ENCODE measurements at regions not wholly inside any gene's neighbourhood (a gene's known extent, or its start where the extent isn't known, plus 50 kb on each side); places are given as distances from the start of the nearest gene placed in this dataset.

GRCh38 chrX:45830343-45830742, 629.7 kb upstream of the DIPK2B start:
- H3K4me3 ChIP-seq (ENCODE audit: low read depth, low read length), result no peak overlapping the region
- no peaks in the 10 kb centered on the region for H3K9me3 ChIP-seq (ENCODE audit: control insufficient read depth, insufficient read depth, low read length)
- H3K4me1 ChIP-seq (ENCODE audit: control insufficient read depth, insufficient read depth, low read length), result peaks cover 7% of the 10 kb centered on the region
- H3K36me3 ChIP-seq (ENCODE audit: control insufficient read depth, insufficient read depth, low read length), result no peaks in the 10 kb centered on the region
- no peaks in the 10 kb centered on the region for H3K27me3 ChIP-seq (ENCODE audit: control insufficient read depth, insufficient read depth, low read length)
- no peak overlapping the region for H3K9ac ChIP-seq (ENCODE audit: low read depth, low read length)

- Histone ChIP-seq H3K27me3 (ENCODE audit: control insufficient read depth, insufficient read depth, low read length) (no peaks in the 10 kb centered on the region), H3K9me3 (ENCODE audit: control insufficient read depth, insufficient read depth, low read length) (peaks cover 5% of the 10 kb centered on the region), H3K4me1 (ENCODE audit: control insufficient read depth, insufficient read depth, low read length) (no peaks in the 10 kb centered on the region), H3K4me3 (ENCODE audit: low read depth, low read length) (no peak overlapping the region), H3K9ac (ENCODE audit: low read depth, low read length) (no peak overlapping the region), H3K36me3 (ENCODE audit: control insufficient read depth, insufficient read depth, low read length) (peaks cover 4% of the 10 kb centered on the region)
Observed at GRCh38 chrX:45824471-45824870, 623.8 kb upstream of the DIPK2B start.

- Histone ChIP-seq H3K36me3 (ENCODE audit: control insufficient read depth, insufficient read depth, low read length) (peaks cover 4% of the 10 kb centered on the region), H3K27me3 (ENCODE audit: control insufficient read depth, insufficient read depth, low read length) (no peaks in the 10 kb centered on the region), H3K9ac (ENCODE audit: low read depth, low read length) (no peak overlapping the region), H3K4me3 (ENCODE audit: low read depth, low read length) (no peak overlapping the region), H3K9me3 (ENCODE audit: control insufficient read depth, insufficient read depth, low read length) (peaks cover 5% of the 10 kb centered on the region), H3K4me1 (ENCODE audit: control insufficient read depth, insufficient read depth, low read length) (no peaks in the 10 kb centered on the region)
Observed at GRCh38 chrX:45823536-45823935, 622.9 kb upstream of the DIPK2B start.

- Histone ChIP-seq H3K4me3 (ENCODE audit: low read depth, low read length) (no peak overlapping the region), H3K9ac (ENCODE audit: low read depth, low read length) (no peak overlapping the region), H3K4me1 (ENCODE audit: control insufficient read depth, insufficient read depth, low read length) (no peaks in the 10 kb centered on the region), H3K9me3 (ENCODE audit: control insufficient read depth, insufficient read depth, low read length) (peaks cover 5% of the 10 kb centered on the region), H3K27me3 (ENCODE audit: control insufficient read depth, insufficient read depth, low read length) (no peaks in the 10 kb centered on the region), H3K36me3 (ENCODE audit: control insufficient read depth, insufficient read depth, low read length) (peaks cover 4% of the 10 kb centered on the region)
Observed at GRCh38 chrX:45822124-45822523, 621.4 kb upstream of the DIPK2B start.

GRCh38 chrX:45818913-45819312, 618.2 kb upstream of the DIPK2B start:
- no peak overlapping the region for H3K4me3 ChIP-seq (ENCODE audit: low read depth, low read length)
- H3K9ac ChIP-seq (ENCODE audit: low read depth, low read length), result no peak overlapping the region

GRCh38 chrX:45815441-45815840, 614.8 kb upstream of the DIPK2B start:
- H3K9me3 ChIP-seq (ENCODE audit: control insufficient read depth, insufficient read depth, low read length), result peaks cover 2% of the 10 kb centered on the region
- no peak overlapping the region for H3K4me3 ChIP-seq (ENCODE audit: low read depth, low read length)
- no peaks in the 10 kb centered on the region for H3K36me3 ChIP-seq (ENCODE audit: control insufficient read depth, insufficient read depth, low read length)
- H3K9ac ChIP-seq (ENCODE audit: low read depth, low read length), result no peak overlapping the region
- no peaks in the 10 kb centered on the region for H3K27me3 ChIP-seq (ENCODE audit: control insufficient read depth, insufficient read depth, low read length)
- no peaks in the 10 kb centered on the region for H3K4me1 ChIP-seq (ENCODE audit: control insufficient read depth, insufficient read depth, low read length)

More at GRCh38 chrX:45818913-45819312, 618.2 kb upstream of the DIPK2B start:
- H3K36me3 ChIP-seq (ENCODE audit: control insufficient read depth, insufficient read depth, low read length), result peaks cover 4% of the 10 kb centered on the region
- H3K4me1 ChIP-seq (ENCODE audit: control insufficient read depth, insufficient read depth, low read length), result no peaks in the 10 kb centered on the region
- H3K9me3 ChIP-seq (ENCODE audit: control insufficient read depth, insufficient read depth, low read length), result peaks cover 3% of the 10 kb centered on the region
- no peaks in the 10 kb centered on the region for H3K27me3 ChIP-seq (ENCODE audit: control insufficient read depth, insufficient read depth, low read length)

- Histone ChIP-seq H3K27me3 (ENCODE audit: control insufficient read depth, insufficient read depth, low read length) (no peaks in the 10 kb centered on the region), H3K9ac (ENCODE audit: low read depth, low read length) (no peak overlapping the region), H3K36me3 (ENCODE audit: control insufficient read depth, insufficient read depth, low read length) (no peaks in the 10 kb centered on the region), H3K4me3 (ENCODE audit: low read depth, low read length) (no peak overlapping the region), H3K9me3 (ENCODE audit: control insufficient read depth, insufficient read depth, low read length) (no peaks in the 10 kb centered on the region), H3K4me1 (ENCODE audit: control insufficient read depth, insufficient read depth, low read length) (peaks cover 3% of the 10 kb centered on the region)
Observed at GRCh38 chrX:45811326-45811725, 610.6 kb upstream of the DIPK2B start.

GRCh38 chrX:45807572-45808425, 607.1 kb upstream of the DIPK2B start:
- no peak overlapping the region for H3K9ac ChIP-seq (ENCODE audit: low read depth, low read length)
- H3K9me3 ChIP-seq (ENCODE audit: control insufficient read depth, insufficient read depth, low read length), result no peaks in the 10 kb centered on the region
- H3K4me1 ChIP-seq (ENCODE audit: control insufficient read depth, insufficient read depth, low read length), result peaks cover 7% of the 10 kb centered on the region

GRCh38 chrX:45806410-45807121, 605.9 kb upstream of the DIPK2B start:
- Histone ChIP-seq H3K36me3 (ENCODE audit: control insufficient read depth, insufficient read depth, low read length) (no peaks in the 10 kb centered on the region), H3K27me3 (ENCODE audit: control insufficient read depth, insufficient read depth, low read length) (no peaks in the 10 kb centered on the region), H3K4me3 (ENCODE audit: low read depth, low read length) (no peak overlapping the region), H3K9ac (ENCODE audit: low read depth, low read length) (no peak overlapping the region), H3K9me3 (ENCODE audit: control insufficient read depth, insufficient read depth, low read length) (no peaks in the 10 kb centered on the region), H3K4me1 (ENCODE audit: control insufficient read depth, insufficient read depth, low read length) (peaks cover 10% of the 10 kb centered on the region)

More at GRCh38 chrX:45807572-45808425, 607.1 kb upstream of the DIPK2B start:
- H3K36me3 ChIP-seq (ENCODE audit: control insufficient read depth, insufficient read depth, low read length), result no peaks in the 10 kb centered on the region
- no peak overlapping the region for H3K4me3 ChIP-seq (ENCODE audit: low read depth, low read length)
- no peaks in the 10 kb centered on the region for H3K27me3 ChIP-seq (ENCODE audit: control insufficient read depth, insufficient read depth, low read length)

- peaks cover 10% of the 10 kb centered on the region for H3K4me1 ChIP-seq (ENCODE audit: control insufficient read depth, insufficient read depth, low read length)
- H3K27me3 ChIP-seq (ENCODE audit: control insufficient read depth, insufficient read depth, low read length), result no peaks in the 10 kb centered on the region
- no peaks in the 10 kb centered on the region for H3K9me3 ChIP-seq (ENCODE audit: control insufficient read depth, insufficient read depth, low read length)
- no peaks in the 10 kb centered on the region for H3K36me3 ChIP-seq (ENCODE audit: control insufficient read depth, insufficient read depth, low read length)
- H3K4me3 ChIP-seq (ENCODE audit: low read depth, low read length), result no peak overlapping the region
- H3K9ac ChIP-seq (ENCODE audit: low read depth, low read length), result no peak overlapping the region
Observed at GRCh38 chrX:45804276-45804675, 603.6 kb upstream of the DIPK2B start.

- Histone ChIP-seq H3K9ac (ENCODE audit: low read depth, low read length) (no peak overlapping the region), H3K9me3 (ENCODE audit: control insufficient read depth, insufficient read depth, low read length) (no peaks in the 10 kb centered on the region), H3K27me3 (ENCODE audit: control insufficient read depth, insufficient read depth, low read length) (no peaks in the 10 kb centered on the region), H3K4me1 (ENCODE audit: control insufficient read depth, insufficient read depth, low read length) (peaks cover 10% of the 10 kb centered on the region), H3K4me3 (ENCODE audit: low read depth, low read length) (no peak overlapping the region), H3K36me3 (ENCODE audit: control insufficient read depth, insufficient read depth, low read length) (no peaks in the 10 kb centered on the region)
Observed at GRCh38 chrX:45803383-45803921, 602.8 kb upstream of the DIPK2B start.
